HEK293 (cell line): ENCODE measurements at regions not wholly inside any gene's neighbourhood (a gene's known extent, or its start where the extent isn't known, plus 50 kb on each side); places are given as distances from the start of the nearest gene placed in this dataset.
A peak's percentile ranks its signal among the peaks of the same experiment; 100 is the strongest.

Source experiments
- CTCF ChIA-PET: fragments of 350-600 bp; formaldehyde crosslinking; extraction: SDS; loops from one replicate; lab custom pipeline; 2021; ENCODE audit warnings: antibody characterized with exemption; lab: Yijun Ruan, JAX
- POLR2A ChIA-PET: fragments of 300-600 bp; formaldehyde crosslinking; extraction: SDS; loops from one replicate; lab custom pipeline; 2020; ENCODE audit warnings: antibody characterized with exemption, inconsistent platforms; lab: Yijun Ruan, JAX
- H3K27ac ChIP-seq: fragments of 200-500 bp; sonication (Bioruptor generic); 2 replicates; pipeline ENCODE4 v1.5.1; 2014; ENCODE audit warnings: low read depth, low read length, control low read depth, inconsistent platforms; ENCODE audit errors: extremely low read depth
- H3K36me3 ChIP-seq, 2 experiments: fragments of 200-500 bp in 1 of 2; sonication (Bioruptor generic) in 1 of 2; 1 replicate in 1 of 2; 2 replicates in 1 of 2; pipeline ENCODE4 v1.5.1; 2014 to 2017; ENCODE audit warnings: inconsistent platforms in 2 of 2, low read length in 2 of 2; ENCODE audit not compliant: control insufficient read depth in 2 of 2, insufficient read depth in 1 of 2
- H3K4me1 ChIP-seq: fragments of 200-500 bp; sonication (Bioruptor generic); 2 replicates; pipeline ENCODE4 v1.5.1; 2014; ENCODE audit warnings: mild to moderate bottlenecking, low read length, inconsistent platforms; ENCODE audit not compliant: control insufficient read depth, insufficient read depth
- H3K4me3 ChIP-seq: 2 replicates; pipeline ENCODE4 v1.5.1; 2011; ENCODE audit warnings: low read depth, mild to moderate bottlenecking, control low read depth, low read length, moderate library complexity
- H3K9me3 ChIP-seq: fragments of 200-500 bp; sonication (Bioruptor generic); 2 replicates; pipeline ENCODE4 v1.5.1; 2014; ENCODE audit warnings: low read depth, low read length, inconsistent platforms; ENCODE audit not compliant: control insufficient read depth, insufficient read depth
- EGR2 ChIP-seq: fragments of 450-650 bp; formaldehyde crosslinking; IDR thresholded peaks from 2 replicates; pipeline ENCODE4 v1.5.1; 2016; ENCODE audit warnings: low read depth, missing biosample characterization, missing genetic modification characterization
- OVOL3 ChIP-seq: fragments of 450-650 bp; formaldehyde crosslinking; IDR thresholded peaks from 2 replicates; pipeline ENCODE4 v1.5.1; 2016; ENCODE audit warnings: missing biosample characterization, missing genetic modification characterization
- SETDB1 ChIP-seq: IDR thresholded peaks from one replicate; pipeline ENCODE4 v1.6.1; 2017; ENCODE audit warnings: mild to moderate bottlenecking, low read length, moderate library complexity, mixed read lengths; ENCODE audit not compliant: insufficient read length
- ZBTB17 ChIP-seq: fragments of 450-650 bp; formaldehyde crosslinking; IDR thresholded peaks from 2 replicates; pipeline ENCODE4 v1.5.1; 2016; ENCODE audit warnings: missing biosample characterization, missing genetic modification characterization
- ZBTB44 ChIP-seq: fragments of 450-650 bp; IDR thresholded peaks from 2 replicates; pipeline ENCODE4 v1.5.1; 2018; ENCODE audit warnings: missing biosample characterization, mild to moderate bottlenecking, missing genetic modification characterization
- ZEB2 ChIP-seq: fragments of 450-650 bp; formaldehyde crosslinking; IDR thresholded peaks from 2 replicates; pipeline ENCODE4 v1.5.1; 2016; ENCODE audit warnings: missing biosample characterization, missing genetic modification characterization
- ZFHX2 ChIP-seq: fragments of 450-650 bp; formaldehyde crosslinking; conservative IDR thresholded peaks from 2 replicates; pipeline ENCODE4 v1.5.1; 2016; ENCODE audit warnings: missing biosample characterization, missing genetic modification characterization
- ZNF121 ChIP-seq: fragments of 450-650 bp; formaldehyde crosslinking; IDR thresholded peaks from 2 replicates; pipeline ENCODE4 v1.5.1; 2016; ENCODE audit warnings: missing biosample characterization, missing genetic modification characterization
- ZNF19 ChIP-seq: fragments of 450-650 bp; formaldehyde crosslinking; IDR thresholded peaks from 2 replicates; pipeline ENCODE4; 2016; ENCODE audit warnings: missing biosample characterization, missing genetic modification characterization, low read depth
- ZNF24 ChIP-seq: fragments of 450-650 bp; formaldehyde crosslinking; IDR thresholded peaks from 2 replicates; pipeline ENCODE4 v1.5.1; 2016; ENCODE audit warnings: missing biosample characterization, missing genetic modification characterization
- ZNF274 ChIP-seq, 2 experiments: fragments of 200-500 bp in 1 of 2; fragments of 450-650 bp in 1 of 2; sonication (Bioruptor generic) in 1 of 2; formaldehyde crosslinking in 1 of 2; IDR thresholded peaks; 2 replicates each; pipeline versions ENCODE4 v1.5.1 to v1.6.1; 2014 to 2016; ENCODE audit warnings: borderline replicate concordance in 1 of 2, inconsistent platforms in 1 of 2, low read length in 1 of 2, missing biosample characterization in 1 of 2, missing genetic modification characterization in 1 of 2
- ZNF335 ChIP-seq: fragments of 450-650 bp; formaldehyde crosslinking; conservative IDR thresholded peaks from 2 replicates; pipeline ENCODE4 v1.5.1; 2016; ENCODE audit warnings: missing biosample characterization, missing genetic modification characterization
- ZNF341 ChIP-seq: fragments of 450-650 bp; formaldehyde crosslinking; IDR thresholded peaks from 2 replicates; pipeline ENCODE4; 2016; ENCODE audit warnings: low read depth, missing biosample characterization, missing genetic modification characterization
- ZNF37A ChIP-seq: fragments of 450-650 bp; IDR thresholded peaks from 2 replicates; pipeline ENCODE4 v1.5.1; 2018; ENCODE audit warnings: missing biosample characterization, missing genetic modification characterization
- ZNF423 ChIP-seq: fragments of 450-650 bp; formaldehyde crosslinking; IDR thresholded peaks from 2 replicates; pipeline ENCODE4 v1.5.1; 2016; ENCODE audit warnings: missing biosample characterization, missing genetic modification characterization
- ZNF488 ChIP-seq: fragments of 450-650 bp; formaldehyde crosslinking; IDR thresholded peaks from 2 replicates; pipeline ENCODE4 v1.5.1; 2016; ENCODE audit warnings: missing biosample characterization, missing genetic modification characterization
- ZNF549 ChIP-seq: fragments of 450-650 bp; IDR thresholded peaks from 2 replicates; pipeline ENCODE4 v1.5.1; 2018; ENCODE audit warnings: missing biosample characterization, missing genetic modification characterization, mild to moderate bottlenecking, inconsistent platforms, moderate library complexity
- ZNF610 ChIP-seq: fragments of 450-650 bp; formaldehyde crosslinking; IDR thresholded peaks from 2 replicates; pipeline ENCODE4 v1.5.1; 2016; ENCODE audit warnings: missing biosample characterization, missing genetic modification characterization, borderline replicate concordance
- ZNF660 ChIP-seq: fragments of 450-650 bp; IDR thresholded peaks from 2 replicates; pipeline ENCODE4 v1.5.1; 2018; ENCODE audit warnings: missing biosample characterization, mild to moderate bottlenecking, missing genetic modification characterization
- ZNF707 ChIP-seq: fragments of 450-650 bp; formaldehyde crosslinking; IDR thresholded peaks from 2 replicates; pipeline ENCODE4 v1.5.1; 2016; ENCODE audit warnings: missing biosample characterization, missing genetic modification characterization
- ZNF768 ChIP-seq: fragments of 450-650 bp; formaldehyde crosslinking; IDR thresholded peaks from 2 replicates; pipeline ENCODE4 v1.5.1; 2018; ENCODE audit warnings: missing biosample characterization, mild to moderate bottlenecking, missing genetic modification characterization

- Histone ChIP-seq H3K4me1 (no peaks in the 10 kb centered on the region), H3K4me3 (no peak overlapping the region), H3K36me3 (no peaks in the 10 kb centered on the region), H3K9me3 (no peaks in the 10 kb centered on the region), H3K27ac (no peak overlapping the region)
- POLR2A ChIA-PET, result no interaction called here
- CTCF ChIA-PET, result interaction anchor here (0.6 kb wide), 1 partner anchor 80 kb away, joined by 3 read pairs; no protein-coding TSS in a partner anchor
- no peak for TF ChIP-seq ZNF660 (tag by site-specific recombination)
- TF ChIP-seq ZNF423 (tag by site-specific recombination), result no peak
- no peak for TF ChIP-seq ZNF549 (tag by site-specific recombination)
- no peak for TF ChIP-seq SETDB1
- TF ChIP-seq ZBTB17 (tag by site-specific recombination), result no peak
- no peak for TF ChIP-seq OVOL3
- TF ChIP-seq ZNF19, result no peak
- no peak for TF ChIP-seq ZNF121 (tag by site-specific recombination)
- TF ChIP-seq ZEB2 (tag by site-specific recombination), result no peak
- TF ChIP-seq ZNF707 (tag by site-specific recombination), result no peak
- TF ChIP-seq ZNF335 (tag by site-specific recombination), result no peak
- TF ChIP-seq ZNF24 (tag by site-specific recombination), result no peak
- TF ChIP-seq ZNF768 (tag by site-specific recombination), result no peak
- TF ChIP-seq ZNF488 (tag by site-specific recombination), result no peak
- no peak for TF ChIP-seq ZNF610 (tag by site-specific recombination)
- TF ChIP-seq ZBTB44 (tag by site-specific recombination), result no peak
These were observed 103.7 kb downstream of the C5orf15 start for GRCh38 chr5:133864711-133865110.

GRCh38 chr5:133863857-133864585 lies 104.4 kb downstream of the C5orf15 start:
- no peaks in the 10 kb centered on the region for H3K36me3 ChIP-seq
- no peaks in the 10 kb centered on the region for H3K4me1 ChIP-seq
- H3K4me3 ChIP-seq, result no peak overlapping the region
- ChIA-PET CTCF (interaction anchor here (0.6 kb wide), 1 partner anchor 651 kb away, joined by 3 read pairs; no protein-coding TSS in a partner anchor), POLR2A (no interaction called here)
- no peaks in the 10 kb centered on the region for H3K9me3 ChIP-seq
- TF ChIP-seq ZNF37A (tag by site-specific recombination) (no peak), ZNF274 (IDR thresholded peaks at IDR 0.05; ENCODE audit: low read length) (no peak), ZNF274 (tag by site-specific recombination; IDR thresholded peaks at IDR 0.05; ENCODE audit: borderline replicate concordance) (no peak), ZFHX2 (tag by site-specific recombination) (peak; percentile 72), EGR2 (tag by site-specific recombination) (peak; percentile 72; the same call in 1 of the 2 replicates), ZNF341 (tag by site-specific recombination) (no peak)
- TF ChIP-seq, all 188 proteins: peak for 2
- no peak overlapping the region for H3K27ac ChIP-seq
